ENCODE measurements at regions not wholly inside any gene's neighbourhood (a gene's known extent, or its start where the extent isn't known, plus 50 kb on each side); places are given as distances from the start of the nearest gene placed in this dataset.
"Not testable (repeated sequence)": the region's sequence is repeated elsewhere in the genome, so short reads cannot be mapped to it uniquely, and the experiment has no call there.

DNA sequence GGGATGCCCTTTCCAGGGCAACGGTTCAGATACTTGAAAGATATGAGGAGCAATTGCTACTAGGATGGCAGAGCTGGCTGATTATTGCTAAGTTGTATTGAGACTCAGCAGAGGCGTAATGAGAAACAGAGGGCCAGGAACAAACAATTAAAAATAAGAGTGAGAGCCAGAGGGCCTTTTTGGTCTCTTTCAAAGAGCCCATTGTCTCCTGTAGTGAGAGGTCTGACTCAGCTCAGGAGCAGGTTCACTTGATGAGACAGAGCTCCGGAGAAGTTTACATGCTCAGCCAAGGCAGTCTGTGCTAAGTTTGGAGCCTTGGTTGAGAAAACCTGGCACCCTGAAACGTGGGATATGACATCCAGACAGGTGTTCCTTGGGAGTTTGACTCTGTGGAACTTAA is 303.9 kb upstream of the DLGAP1 start:
- TF ChIP-seq ZFX (IDR thresholded peaks at IDR 0.05): no peak
- no peak for TF ChIP-seq CTCF (conservative IDR thresholded peaks at IDR 0.05)
- no peak overlapping the region for H3K27ac ChIP-seq

GRCh38 chr18:4755848-4756247 is 300.7 kb upstream of the DLGAP1 start:
- no peak overlapping the region for H3K27ac ChIP-seq
- TF ChIP-seq CTCF (conservative IDR thresholded peaks at IDR 0.05) (no peak), ZFX (IDR thresholded peaks at IDR 0.05) (no peak)

- not testable (repeated sequence) for H3K27ac ChIP-seq
Observed at GRCh38 chr18:4753151-4753550, 298.0 kb upstream of the DLGAP1 start.

GRCh38 chr18:4751523-4751922 is 296.4 kb upstream of the DLGAP1 start:
- TF ChIP-seq CTCF (conservative IDR thresholded peaks at IDR 0.05) (no peak), ZFX (IDR thresholded peaks at IDR 0.05) (no peak)
- no peak overlapping the region for H3K27ac ChIP-seq

GRCh38 chr18:4750393-4751346 is 295.6 kb upstream of the DLGAP1 start:
- no peak overlapping the region for H3K27ac ChIP-seq
- TF ChIP-seq CTCF (conservative IDR thresholded peaks at IDR 0.05): no peak
- no peak for TF ChIP-seq ZFX (IDR thresholded peaks at IDR 0.05)

DNA sequence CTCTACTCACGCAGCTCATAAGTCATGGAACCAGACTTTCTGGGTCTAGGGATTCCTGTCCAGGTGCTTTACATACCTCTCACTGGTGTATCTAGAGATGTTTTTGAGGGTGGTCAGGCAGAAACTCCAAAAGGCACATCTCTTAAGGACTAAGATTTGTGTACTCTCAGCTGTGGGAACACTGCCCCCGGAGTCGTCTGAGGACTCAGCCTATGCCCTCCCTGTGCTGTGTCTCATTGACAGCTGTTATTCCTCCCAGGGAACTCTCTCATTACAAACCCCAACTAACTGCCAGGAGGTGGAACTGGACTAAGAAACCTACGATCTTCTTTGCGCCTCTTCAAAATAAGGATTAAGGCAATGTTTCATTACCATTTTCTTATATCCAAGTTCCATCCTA is 293.9 kb upstream of the DLGAP1 start:
- H3K27ac ChIP-seq: no peak overlapping the region
- TF ChIP-seq ZFX (IDR thresholded peaks at IDR 0.05): no peak
- no peak for TF ChIP-seq CTCF (conservative IDR thresholded peaks at IDR 0.05)

DNA sequence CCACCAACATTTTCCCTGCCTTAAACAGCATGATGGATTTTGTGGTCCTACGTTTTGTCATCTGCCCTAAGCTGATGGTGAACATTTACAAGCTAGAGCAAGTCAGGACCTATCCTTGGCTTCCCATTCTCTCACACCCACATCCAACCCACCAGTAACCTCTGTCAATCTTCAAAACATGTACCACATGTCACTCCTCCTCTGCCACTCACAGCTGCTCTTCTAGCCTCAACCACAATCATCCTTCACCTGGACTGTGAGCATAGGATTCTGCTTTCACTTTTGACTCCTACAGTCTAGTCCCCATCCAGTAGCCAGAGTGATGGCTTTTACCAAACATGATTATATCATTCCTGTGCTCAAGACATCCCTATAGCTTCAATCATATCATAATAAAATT is 279.8 kb upstream of the DLGAP1 start:
- H3K27ac ChIP-seq: no peak overlapping the region
- TF ChIP-seq CTCF (conservative IDR thresholded peaks at IDR 0.05): no peak
- no peak for TF ChIP-seq ZFX (IDR thresholded peaks at IDR 0.05)

DNA sequence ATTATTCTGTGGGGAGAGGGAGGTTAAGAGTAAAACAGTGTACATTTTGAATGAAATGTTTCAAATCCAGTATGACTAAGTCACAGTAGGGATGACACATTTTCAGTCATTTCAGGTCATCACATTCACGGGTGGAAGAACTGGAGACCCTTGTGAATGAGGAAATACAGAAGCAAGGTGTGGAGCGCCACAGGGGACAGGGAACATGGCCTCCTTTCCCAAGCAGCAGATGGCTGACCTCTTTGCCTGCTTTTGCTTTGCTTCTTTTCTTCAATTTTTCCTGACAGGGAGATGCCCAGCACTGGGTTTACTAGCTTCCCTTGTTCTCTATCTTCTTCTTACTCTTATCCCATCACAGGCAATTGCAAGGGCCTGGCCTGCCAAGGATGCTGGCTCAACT is 278.9 kb upstream of the DLGAP1 start:
- no peak overlapping the region for H3K27ac ChIP-seq

More for the DNA sequence above, 278.9 kb upstream of the DLGAP1 start:
- TF ChIP-seq CTCF (conservative IDR thresholded peaks at IDR 0.05) (no peak), ZFX (IDR thresholded peaks at IDR 0.05) (no peak)

Data from C4-2B (cell line).